ENCODE measurements at regions not wholly inside any gene's neighbourhood (a gene's known extent, or its start where the extent isn't known, plus 50 kb on each side); places are given as distances from the start of the nearest gene placed in this dataset.
"Not testable (repeated sequence)": the region's sequence is repeated elsewhere in the genome, so short reads cannot be mapped to it uniquely, and the experiment has no call there.

- no peak for DNase-seq
These were observed 90.3 kb upstream of the MAML3 start for GRCh38 chr4:140244328-140244727.

GRCh38 chr4:140243278-140243753 is 89.3 kb upstream of the MAML3 start:
- peak; percentile 58 for DNase-seq

GRCh38 chr4:140242357-140243277 is 88.6 kb upstream of the MAML3 start:
- DNase-seq, result no peak

GRCh38 chr4:140240237-140240636 is 86.3 kb upstream of the MAML3 start:
- no peak for DNase-seq

GRCh38 chr4:140239311-140239710 is 85.3 kb upstream of the MAML3 start:
- no peak for DNase-seq

- no peak for DNase-seq
These were observed 84.5 kb upstream of the MAML3 start for GRCh38 chr4:140238351-140239056.

GRCh38 chr4:140237616-140238350 is 83.8 kb upstream of the MAML3 start:
- DNase-seq, result peak; percentile 86

GRCh38 chr4:140236654-140237169 is 82.7 kb upstream of the MAML3 start:
- no peak for DNase-seq

GRCh38 chr4:140234697-140235060 is 80.7 kb upstream of the MAML3 start:
- no peak for DNase-seq

- peak; percentile 63 for DNase-seq
These were observed 80.1 kb upstream of the MAML3 start for GRCh38 chr4:140233791-140234696.

- DNase-seq, result no peak
These were observed 75.9 kb upstream of the MAML3 start for GRCh38 chr4:140229881-140230280.

- DNase-seq, result no peak
These were observed 73.3 kb upstream of the MAML3 start for GRCh38 chr4:140227286-140227685.

GRCh38 chr4:140223056-140223810 is 69.2 kb upstream of the MAML3 start:
- DNase-seq, result peak; percentile 85

GRCh38 chr4:140222171-140222570 is 68.2 kb upstream of the MAML3 start:
- DNase-seq, result peak; percentile 66

GRCh38 chr4:140220058-140220457 is 66.1 kb upstream of the MAML3 start:
- no peak for DNase-seq

- DNase-seq, result no peak
These were observed 65.6 kb upstream of the MAML3 start for GRCh38 chr4:140219567-140219966.

GRCh38 chr4:140219070-140219469 is 65.1 kb upstream of the MAML3 start:
- DNase-seq, result not testable (repeated sequence)

GRCh38 chr4:140213749-140214148 is 59.8 kb upstream of the MAML3 start:
- no peak for DNase-seq

GRCh38 chr4:140213116-140213515 is 59.1 kb upstream of the MAML3 start:
- DNase-seq, result no peak

- no peak for DNase-seq
These were observed 58.7 kb upstream of the MAML3 start for GRCh38 chr4:140212646-140213045.

GRCh38 chr4:140212194-140212593 is 58.2 kb upstream of the MAML3 start:
- no peak for DNase-seq

All from dermis blood vessel endothelial cell (primary cell).